ENCODE measurements at regions not wholly inside any gene's neighbourhood (a gene's known extent, or its start where the extent isn't known, plus 50 kb on each side); places are given as distances from the start of the nearest gene placed in this dataset.
"Not testable (repeated sequence)": the region's sequence is repeated elsewhere in the genome, so short reads cannot be mapped to it uniquely, and the experiment has no call there.

DNA sequence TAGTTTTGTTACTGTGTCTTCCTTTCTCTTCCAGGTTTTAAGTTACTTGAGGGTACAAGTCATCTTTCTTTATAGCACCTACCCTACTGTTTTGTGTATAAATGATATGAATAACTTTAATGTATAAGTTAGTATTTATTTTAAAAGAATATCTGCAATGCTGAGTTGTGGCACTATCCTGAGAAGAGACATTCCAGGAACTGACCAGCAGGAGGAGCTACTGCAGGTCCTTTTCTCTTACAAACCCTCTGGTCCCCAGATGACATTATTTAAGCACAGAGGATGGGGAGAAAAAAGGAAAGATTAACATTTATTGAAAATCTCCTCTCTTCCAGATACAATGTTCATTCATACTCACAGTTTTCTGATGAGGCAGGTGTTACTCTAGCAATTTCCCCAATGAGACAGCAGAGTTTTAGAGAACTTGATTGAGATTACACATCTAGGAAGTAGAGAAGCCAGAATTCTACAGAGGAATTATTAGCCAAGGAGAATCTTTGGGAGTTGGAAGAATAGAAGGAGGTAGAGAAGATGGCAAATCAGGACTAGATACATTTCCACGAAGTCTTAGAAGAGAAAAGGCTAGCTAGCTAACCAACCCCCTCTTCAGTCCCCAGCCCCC, 541.2 kb upstream of the API5 start:
- Histone ChIP-seq H3K27me3 (replicated peaks; ENCODE audit: control insufficient read depth, insufficient read depth, low read length) (no peaks in the 10 kb centered on the region), H3K4me3 (ENCODE audit: low read length) (no peak overlapping the region), H3K36me3 (ENCODE audit: control insufficient read depth, insufficient read depth, low read length, severe bottlenecking) (no peaks in the 10 kb centered on the region), H3K9me3 (ENCODE audit: control insufficient read depth, low read length) (no peaks in the 10 kb centered on the region), H3K4me1 (ENCODE audit: control insufficient read depth, insufficient read depth, low read length) (no peaks in the 10 kb centered on the region), H3K9ac (ENCODE audit: low read length) (no peak overlapping the region)
- DNase-seq (ENCODE audit: low read depth), result peak; percentile 3

GRCh38 chr11:42772886-42773285, 538.9 kb upstream of the API5 start:
- H3K4me1 ChIP-seq (ENCODE audit: control insufficient read depth, insufficient read depth, low read length), result no peaks in the 10 kb centered on the region
- DNase-seq (ENCODE audit: low read depth), result no peak
- H3K9ac ChIP-seq (ENCODE audit: low read length), result no peak overlapping the region
- no peaks in the 10 kb centered on the region for H3K36me3 ChIP-seq (ENCODE audit: control insufficient read depth, insufficient read depth, low read length, severe bottlenecking)
- no peaks in the 10 kb centered on the region for H3K9me3 ChIP-seq (ENCODE audit: control insufficient read depth, low read length)
- no peak overlapping the region for H3K4me3 ChIP-seq (ENCODE audit: low read length)
- no peaks in the 10 kb centered on the region for H3K27me3 ChIP-seq (replicated peaks; ENCODE audit: control insufficient read depth, insufficient read depth, low read length)

- no peak for DNase-seq (ENCODE audit: low read depth)
Observed at GRCh38 chr11:42773729-42774128, 538.1 kb upstream of the API5 start.

GRCh38 chr11:42774567-42774966, 537.2 kb upstream of the API5 start:
- H3K4me1 ChIP-seq (ENCODE audit: control insufficient read depth, insufficient read depth, low read length), result no peaks in the 10 kb centered on the region
- H3K9ac ChIP-seq (ENCODE audit: low read length), result no peak overlapping the region
- H3K27me3 ChIP-seq (replicated peaks; ENCODE audit: control insufficient read depth, insufficient read depth, low read length), result no peaks in the 10 kb centered on the region
- H3K9me3 ChIP-seq (ENCODE audit: control insufficient read depth, low read length), result no peaks in the 10 kb centered on the region
- no peak for DNase-seq (ENCODE audit: low read depth)
- no peaks in the 10 kb centered on the region for H3K36me3 ChIP-seq (ENCODE audit: control insufficient read depth, insufficient read depth, low read length, severe bottlenecking)
- H3K4me3 ChIP-seq (ENCODE audit: low read length), result no peak overlapping the region

More at GRCh38 chr11:42773729-42774128, 538.1 kb upstream of the API5 start:
- Histone ChIP-seq H3K9ac (ENCODE audit: low read length) (no peak overlapping the region), H3K4me3 (ENCODE audit: low read length) (no peak overlapping the region), H3K4me1 (ENCODE audit: control insufficient read depth, insufficient read depth, low read length) (no peaks in the 10 kb centered on the region), H3K9me3 (ENCODE audit: control insufficient read depth, low read length) (no peaks in the 10 kb centered on the region), H3K36me3 (ENCODE audit: control insufficient read depth, insufficient read depth, low read length, severe bottlenecking) (no peaks in the 10 kb centered on the region), H3K27me3 (replicated peaks; ENCODE audit: control insufficient read depth, insufficient read depth, low read length) (no peaks in the 10 kb centered on the region)

DNA sequence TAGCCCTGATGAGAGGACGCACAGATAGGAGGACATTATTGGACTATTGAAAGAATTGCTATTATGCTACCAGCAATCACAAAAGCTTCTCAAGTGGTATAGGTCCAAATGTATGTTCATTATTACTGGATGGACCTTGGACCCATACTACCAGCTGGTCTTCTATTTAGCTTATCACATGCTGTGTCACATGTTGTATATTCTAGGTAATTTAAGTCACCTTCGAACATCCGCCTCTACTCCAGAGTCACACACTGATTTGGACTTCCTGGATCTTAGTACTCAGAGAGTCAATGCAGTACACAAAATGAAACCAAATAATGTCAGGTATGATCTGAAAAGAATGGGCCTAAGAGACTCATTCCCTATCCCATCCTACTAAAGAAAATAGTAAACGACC, 534.0 kb upstream of the API5 start:
- no peak overlapping the region for H3K9ac ChIP-seq (ENCODE audit: low read length)

GRCh38 chr11:42778193-42778592, 533.6 kb upstream of the API5 start:
- H3K4me1 ChIP-seq (ENCODE audit: control insufficient read depth, insufficient read depth, low read length), result no peaks in the 10 kb centered on the region
- no peaks in the 10 kb centered on the region for H3K27me3 ChIP-seq (replicated peaks; ENCODE audit: control insufficient read depth, insufficient read depth, low read length)
- H3K9ac ChIP-seq (ENCODE audit: low read length), result no peak overlapping the region
- H3K4me3 ChIP-seq (ENCODE audit: low read length), result no peak overlapping the region
- H3K36me3 ChIP-seq (ENCODE audit: control insufficient read depth, insufficient read depth, low read length, severe bottlenecking), result no peaks in the 10 kb centered on the region
- no peak for DNase-seq (ENCODE audit: low read depth)
- H3K9me3 ChIP-seq (ENCODE audit: control insufficient read depth, low read length), result no peaks in the 10 kb centered on the region

More for the DNA sequence above, 534.0 kb upstream of the API5 start:
- Histone ChIP-seq H3K4me1 (ENCODE audit: control insufficient read depth, insufficient read depth, low read length) (no peaks in the 10 kb centered on the region), H3K36me3 (ENCODE audit: control insufficient read depth, insufficient read depth, low read length, severe bottlenecking) (no peaks in the 10 kb centered on the region), H3K4me3 (ENCODE audit: low read length) (no peak overlapping the region), H3K27me3 (replicated peaks; ENCODE audit: control insufficient read depth, insufficient read depth, low read length) (no peaks in the 10 kb centered on the region), H3K9me3 (ENCODE audit: control insufficient read depth, low read length) (no peaks in the 10 kb centered on the region)
- no peak for DNase-seq (ENCODE audit: low read depth)

GRCh38 chr11:42779555-42779954, 532.2 kb upstream of the API5 start:
- Histone ChIP-seq H3K27me3 (replicated peaks; ENCODE audit: control insufficient read depth, insufficient read depth, low read length) (no peaks in the 10 kb centered on the region), H3K9ac (ENCODE audit: low read length) (no peak overlapping the region), H3K4me1 (ENCODE audit: control insufficient read depth, insufficient read depth, low read length) (no peaks in the 10 kb centered on the region), H3K9me3 (ENCODE audit: control insufficient read depth, low read length) (no peaks in the 10 kb centered on the region), H3K36me3 (ENCODE audit: control insufficient read depth, insufficient read depth, low read length, severe bottlenecking) (no peaks in the 10 kb centered on the region), H3K4me3 (ENCODE audit: low read length) (no peak overlapping the region)
- DNase-seq (ENCODE audit: low read depth), result no peak

GRCh38 chr11:42786981-42787380, 524.8 kb upstream of the API5 start:
- H3K4me3 ChIP-seq (ENCODE audit: low read length), result no peak overlapping the region
- no peaks in the 10 kb centered on the region for H3K9me3 ChIP-seq (ENCODE audit: control insufficient read depth, low read length)
- H3K36me3 ChIP-seq (ENCODE audit: control insufficient read depth, insufficient read depth, low read length, severe bottlenecking), result no peaks in the 10 kb centered on the region

GRCh38 chr11:42795483-42795882, 516.3 kb upstream of the API5 start:
- not testable (repeated sequence) for H3K9ac ChIP-seq (ENCODE audit: low read length); H3K27me3 ChIP-seq (replicated peaks; ENCODE audit: control insufficient read depth, insufficient read depth, low read length); DNase-seq (ENCODE audit: low read depth); H3K9me3 ChIP-seq (ENCODE audit: control insufficient read depth, low read length); H3K4me1 ChIP-seq (ENCODE audit: control insufficient read depth, insufficient read depth, low read length); H3K36me3 ChIP-seq (ENCODE audit: control insufficient read depth, insufficient read depth, low read length, severe bottlenecking); H3K4me3 ChIP-seq (ENCODE audit: low read length)

More at GRCh38 chr11:42786981-42787380, 524.8 kb upstream of the API5 start:
- Histone ChIP-seq H3K9ac (ENCODE audit: low read length) (no peak overlapping the region), H3K4me1 (ENCODE audit: control insufficient read depth, insufficient read depth, low read length) (no peaks in the 10 kb centered on the region), H3K27me3 (replicated peaks; ENCODE audit: control insufficient read depth, insufficient read depth, low read length) (no peaks in the 10 kb centered on the region)
- DNase-seq (ENCODE audit: low read depth), result no peak

GRCh38 chr11:42800041-42800440, 511.8 kb upstream of the API5 start:
- no peak overlapping the region for H3K4me3 ChIP-seq (ENCODE audit: low read length)
- H3K27me3 ChIP-seq (replicated peaks; ENCODE audit: control insufficient read depth, insufficient read depth, low read length), result no peaks in the 10 kb centered on the region
- H3K4me1 ChIP-seq (ENCODE audit: control insufficient read depth, insufficient read depth, low read length), result no peaks in the 10 kb centered on the region
- no peak overlapping the region for H3K9ac ChIP-seq (ENCODE audit: low read length)
- no peaks in the 10 kb centered on the region for H3K36me3 ChIP-seq (ENCODE audit: control insufficient read depth, insufficient read depth, low read length, severe bottlenecking)
- no peak for DNase-seq (ENCODE audit: low read depth)
- H3K9me3 ChIP-seq (ENCODE audit: control insufficient read depth, low read length), result peaks cover 4% of the 10 kb centered on the region

DNA sequence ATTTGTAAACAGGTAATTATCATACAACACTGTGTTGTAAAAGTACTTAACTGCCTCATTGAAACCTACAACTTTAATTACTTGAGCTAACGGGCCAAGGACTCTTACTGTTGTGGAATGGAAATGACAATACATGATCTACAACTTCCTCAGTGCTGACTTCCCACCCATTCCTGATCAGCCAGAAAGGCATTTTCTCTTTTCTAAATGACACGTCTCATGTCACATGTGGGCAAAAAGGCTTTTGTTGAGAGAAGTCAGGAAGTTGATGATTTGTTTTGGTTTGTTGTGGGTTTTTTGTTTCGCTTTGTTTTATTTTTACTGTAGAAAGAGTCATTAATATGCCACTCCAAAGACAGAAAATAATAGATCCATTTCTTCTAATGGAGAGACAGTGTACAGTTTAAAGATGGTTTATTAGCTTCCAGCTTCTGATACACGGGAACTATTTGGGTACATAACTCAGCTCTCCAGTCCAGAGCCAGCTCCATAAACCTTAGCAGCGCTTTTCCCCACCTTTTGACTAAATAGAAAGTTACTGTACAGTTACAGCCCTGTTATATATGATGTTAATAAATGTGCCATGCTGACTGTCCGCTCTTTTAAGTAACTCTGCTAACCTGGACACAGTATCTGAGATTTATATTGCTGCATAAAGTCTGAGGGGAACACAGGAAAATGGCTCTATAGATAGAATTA, 509.4 kb upstream of the API5 start:
- DNase-seq (ENCODE audit: low read depth), result no peak
- H3K36me3 ChIP-seq (ENCODE audit: control insufficient read depth, insufficient read depth, low read length, severe bottlenecking), result no peaks in the 10 kb centered on the region
- H3K4me1 ChIP-seq (ENCODE audit: control insufficient read depth, insufficient read depth, low read length), result no peaks in the 10 kb centered on the region
- no peak overlapping the region for H3K4me3 ChIP-seq (ENCODE audit: low read length)
- H3K9me3 ChIP-seq (ENCODE audit: control insufficient read depth, low read length), result peaks cover 4% of the 10 kb centered on the region
- H3K27me3 ChIP-seq (replicated peaks; ENCODE audit: control insufficient read depth, insufficient read depth, low read length), result no peaks in the 10 kb centered on the region
- no peak overlapping the region for H3K9ac ChIP-seq (ENCODE audit: low read length)

GRCh38 chr11:42806191-42806590, 505.6 kb upstream of the API5 start:
- H3K36me3 ChIP-seq (ENCODE audit: control insufficient read depth, insufficient read depth, low read length, severe bottlenecking), result no peaks in the 10 kb centered on the region
- DNase-seq (ENCODE audit: low read depth), result no peak
- H3K9ac ChIP-seq (ENCODE audit: low read length), result no peak overlapping the region
- H3K4me1 ChIP-seq (ENCODE audit: control insufficient read depth, insufficient read depth, low read length), result no peaks in the 10 kb centered on the region
- no peaks in the 10 kb centered on the region for H3K9me3 ChIP-seq (ENCODE audit: control insufficient read depth, low read length)
- H3K27me3 ChIP-seq (replicated peaks; ENCODE audit: control insufficient read depth, insufficient read depth, low read length), result no peaks in the 10 kb centered on the region
- H3K4me3 ChIP-seq (ENCODE audit: low read length), result no peak overlapping the region
